DND-41 (cell line): ENCODE measurements at regions not wholly inside any gene's neighbourhood (a gene's known extent, or its start where the extent isn't known, plus 50 kb on each side); places are given as distances from the start of the nearest gene placed in this dataset.

Experiments used
- ATAC-seq: fragments of 200-7000 bp; cut with Tn5 transposase; 3 replicates; pipeline ENCODE4 v1.9.1; 2021; ENCODE audit warnings: low read depth; ENCODE audit not compliant: insufficient read depth
- DNase-seq: peaks from one replicate; pipeline ENCODE4 v3.0.0-alpha.2; 2020
- H2AFZ ChIP-seq: 2 replicates; pipeline ENCODE4 v1.6.0; 2012; ENCODE audit warnings: low read depth, low read length
- H3K27ac ChIP-seq: 2 replicates; pipeline ENCODE4 v1.5.1; 2012; ENCODE audit warnings: low read length, inconsistent platforms
- H3K27me3 ChIP-seq: fragments of 200-600 bp; sonication (generic); 2 replicates; pipeline ENCODE4 v1.6.0; 2012; ENCODE audit warnings: low read length, mild to moderate bottlenecking, inconsistent platforms; ENCODE audit not compliant: insufficient read depth, poor library complexity
- H3K36me3 ChIP-seq: 2 replicates; pipeline ENCODE4 v1.5.1; 2012; ENCODE audit warnings: low read length, inconsistent platforms; ENCODE audit not compliant: insufficient read depth
- H3K4me1 ChIP-seq: 2 replicates; pipeline ENCODE4 v1.5.1; 2012; ENCODE audit warnings: mild to moderate bottlenecking, low read length; ENCODE audit not compliant: insufficient read depth
- H3K4me2 ChIP-seq: 2 replicates; pipeline ENCODE4 v1.6.0; 2012; ENCODE audit warnings: mild to moderate bottlenecking, moderate library complexity, low read length, inconsistent platforms; ENCODE audit not compliant: insufficient read depth
- H3K4me3 ChIP-seq, 2 experiments: fragments of 200-600 bp in 1 of 2; shearing (Covaris generic) in 1 of 2; 2 replicates each; pipeline ENCODE4 v1.5.1; 2012 to 2016; ENCODE audit warnings: inconsistent platforms in 2 of 2, low read length in 2 of 2, mild to moderate bottlenecking in 2 of 2, low read depth in 1 of 2, moderate library complexity in 1 of 2
- H3K79me2 ChIP-seq: 2 replicates; pipeline ENCODE4 v1.6.0; 2012; ENCODE audit warnings: low read length, inconsistent platforms; ENCODE audit not compliant: insufficient read depth
- H3K9ac ChIP-seq: 2 replicates; pipeline ENCODE4 v1.6.0; 2012; ENCODE audit warnings: low read depth, mild to moderate bottlenecking, inconsistent platforms, low read length, moderate library complexity
- H3K9me3 ChIP-seq: 2 replicates; pipeline ENCODE4 v1.5.1; 2012; ENCODE audit warnings: low read length, moderate library complexity, mild to moderate bottlenecking, inconsistent platforms; ENCODE audit not compliant: insufficient read depth, severe bottlenecking
- H4K20me1 ChIP-seq: 2 replicates; pipeline ENCODE4 v1.6.0; 2012; ENCODE audit warnings: low read length; ENCODE audit not compliant: insufficient read depth
- CTCF ChIP-seq: IDR thresholded peaks from 2 replicates; pipeline ENCODE4 v1.5.1; 2012; ENCODE audit warnings: borderline replicate concordance, low read length, moderate library complexity, mild to moderate bottlenecking; ENCODE audit not compliant: poor library complexity, severe bottlenecking; ENCODE audit errors: extremely low read depth
- EZH2 ChIP-seq: IDR thresholded peaks from 3 replicates; pipeline ENCODE4 v1.6.1; 2012; ENCODE audit warnings: borderline replicate concordance, low read depth, mild to moderate bottlenecking, moderate library complexity, low read length, inconsistent platforms; ENCODE audit not compliant: severe bottlenecking

GRCh38 chr3:182305881-182306665, 487.2 kb upstream of the ATP11B start:
- no peak overlapping the region for H3K9ac ChIP-seq
- no peak overlapping the region for H3K4me3 ChIP-seq
- no peaks in the 10 kb centered on the region for H3K9me3 ChIP-seq
- H3K27me3 ChIP-seq, result no peaks in the 10 kb centered on the region
- no peaks in the 10 kb centered on the region for H3K79me2 ChIP-seq
- no peaks in the 10 kb centered on the region for H4K20me1 ChIP-seq
- H2AFZ ChIP-seq, result no peak overlapping the region
- no peak overlapping the region for H3K4me2 ChIP-seq
- H3K27ac ChIP-seq, result no peak overlapping the region
- no peaks in the 10 kb centered on the region for H3K36me3 ChIP-seq
- TF ChIP-seq CTCF, result no peak
- TF ChIP-seq EZH2, result no peak
- DNase-seq, result no peak
- ATAC-seq, result no peak
- H3K4me1 ChIP-seq, result no peaks in the 10 kb centered on the region

GRCh38 chr3:182308328-182308727, 485.0 kb upstream of the ATP11B start:
- DNase-seq (no peak), ATAC-seq (no peak)
- Histone ChIP-seq H2AFZ (no peak overlapping the region), H4K20me1 (no peaks in the 10 kb centered on the region), H3K27ac (no peak overlapping the region), H3K27me3 (no peaks in the 10 kb centered on the region), H3K4me1 (no peaks in the 10 kb centered on the region), H3K4me3 (no peak overlapping the region), H3K79me2 (no peaks in the 10 kb centered on the region), H3K9me3 (no peaks in the 10 kb centered on the region), H3K9ac (no peak overlapping the region), H3K36me3 (no peaks in the 10 kb centered on the region), H3K4me2 (no peak overlapping the region)
- TF ChIP-seq CTCF, result no peak
- TF ChIP-seq EZH2, result no peak

GRCh38 chr3:182309120-182309519, 484.2 kb upstream of the ATP11B start:
- Histone ChIP-seq H3K4me3 (no peak overlapping the region), H3K27ac (no peak overlapping the region), H3K9me3 (no peaks in the 10 kb centered on the region), H3K27me3 (no peaks in the 10 kb centered on the region), H3K9ac (no peak overlapping the region), H3K4me2 (no peak overlapping the region), H3K36me3 (no peaks in the 10 kb centered on the region), H3K4me1 (no peaks in the 10 kb centered on the region), H2AFZ (no peak overlapping the region), H4K20me1 (no peaks in the 10 kb centered on the region), H3K79me2 (no peaks in the 10 kb centered on the region)
- TF ChIP-seq EZH2 (no peak), CTCF (no peak)
- DNase-seq (no peak), ATAC-seq (no peak)

GRCh38 chr3:182315313-182315712, 478.0 kb upstream of the ATP11B start:
- no peak for DNase-seq
- peaks cover 3% of the 10 kb centered on the region for H3K9me3 ChIP-seq

More at GRCh38 chr3:182315313-182315712, 478.0 kb upstream of the ATP11B start:
- Histone ChIP-seq H3K79me2 (no peaks in the 10 kb centered on the region), H3K36me3 (no peaks in the 10 kb centered on the region), H3K27me3 (no peaks in the 10 kb centered on the region), H2AFZ (no peak overlapping the region), H3K4me3 (no peak overlapping the region), H4K20me1 (no peaks in the 10 kb centered on the region), H3K4me1 (no peaks in the 10 kb centered on the region), H3K9ac (no peak overlapping the region), H3K27ac (no peak overlapping the region), H3K4me2 (no peak overlapping the region)
- TF ChIP-seq EZH2 (no peak), CTCF (no peak)
- no peak for ATAC-seq
